Neural progenitor cell (in vitro differentiated cells): ENCODE measurements at regions not wholly inside any gene's neighbourhood (a gene's known extent, or its start where the extent isn't known, plus 50 kb on each side); places are given as distances from the start of the nearest gene placed in this dataset.

Source experiments
- DNase-seq: peaks from one replicate; pipeline ENCODE4 v3.0.0-alpha.2; 2016; ENCODE audit warnings: low spot score
- H2AFZ ChIP-seq: fragments of 200-600 bp; sonication (generic); replicated peaks from 2 replicates; pipeline ENCODE4 v1.6.1; 2016; ENCODE audit warnings: antibody characterized with exemption
- H3F3A ChIP-seq: fragments of 200-600 bp; sonication (generic); 2 replicates; pipeline ENCODE4 v1.6.1; 2016; ENCODE audit warnings: antibody characterized with exemption, low read depth
- H3K27ac ChIP-seq: fragments of 200-600 bp; sonication (generic); 2 replicates; pipeline ENCODE4 v1.5.1; 2016; ENCODE audit warnings: mild to moderate bottlenecking
- H3K27me3 ChIP-seq: fragments of 200-600 bp; sonication (generic); 2 replicates; pipeline ENCODE4 v1.6.1; 2016; ENCODE audit warnings: mild to moderate bottlenecking, moderate library complexity
- H3K36me3 ChIP-seq: fragments of 200-600 bp; sonication (generic); 2 replicates; pipeline ENCODE4 v1.5.1; 2016
- H3K4me1 ChIP-seq: fragments of 200-600 bp; sonication (generic); 2 replicates; pipeline ENCODE4 v1.6.1; 2016; ENCODE audit warnings: mixed run types
- H3K4me2 ChIP-seq: fragments of 200-600 bp; sonication (generic); 2 replicates; pipeline ENCODE4 v1.6.1; 2016
- H3K4me3 ChIP-seq: fragments of 200-600 bp; sonication (generic); 2 replicates; pipeline ENCODE4 v1.5.1; 2016
- H3K79me2 ChIP-seq: fragments of 200-600 bp; sonication (generic); 2 replicates; pipeline ENCODE4 v1.6.1; 2016; ENCODE audit warnings: low read depth
- H3K9ac ChIP-seq: fragments of 200-600 bp; sonication (generic); 2 replicates; pipeline ENCODE4 v1.6.1; 2016
- H3K9me3 ChIP-seq: fragments of 200-600 bp; sonication (generic); 2 replicates; pipeline ENCODE4 v1.5.1; 2016; ENCODE audit warnings: low read depth
- H4K20me1 ChIP-seq: fragments of 200-600 bp; sonication (generic); 2 replicates; pipeline ENCODE4 v1.6.1; 2016; ENCODE audit warnings: low read depth
- H3K27ac Mint-ChIP-seq: 3 replicates; pipeline ENCODE4 v1.8.0; 2021; ENCODE audit warnings: mixed read lengths
- H3K27me3 Mint-ChIP-seq: 2 replicates; pipeline ENCODE4 v1.8.0; 2022; ENCODE audit warnings: low read depth, mild to moderate bottlenecking, inconsistent platforms, moderate library complexity, mixed read lengths; ENCODE audit not compliant: insufficient read depth
- H3K36me3 Mint-ChIP-seq: 3 replicates; pipeline ENCODE4 v1.8.0; 2021; ENCODE audit warnings: mixed read lengths
- H3K4me1 Mint-ChIP-seq: 3 replicates; pipeline ENCODE4 v1.8.0; 2021; ENCODE audit warnings: mixed read lengths
- H3K4me3 Mint-ChIP-seq: 3 replicates; pipeline ENCODE4 v1.8.0; 2021; ENCODE audit warnings: mild to moderate bottlenecking, moderate library complexity, mixed read lengths
- H3K9me3 Mint-ChIP-seq: 3 replicates; pipeline ENCODE4 v1.8.0; 2020; ENCODE audit warnings: mixed read lengths
- CTCF ChIP-seq: fragments of 200-600 bp; sonication (generic); IDR thresholded peaks from 2 replicates; pipeline ENCODE4 v1.5.1; 2017; ENCODE audit warnings: antibody characterized with exemption, mild to moderate bottlenecking
- EZH2 ChIP-seq: fragments of 200-600 bp; sonication (generic); IDR thresholded peaks from 2 replicates; pipeline ENCODE4 v1.6.1; 2017; ENCODE audit warnings: antibody characterized with exemption, mild to moderate bottlenecking, moderate library complexity
- EZH2phosphoT487 ChIP-seq: fragments of 200-600 bp; sonication (generic); IDR thresholded peaks from 2 replicates; pipeline ENCODE4 v1.6.1; 2017; ENCODE audit warnings: antibody characterized with exemption

DNA sequence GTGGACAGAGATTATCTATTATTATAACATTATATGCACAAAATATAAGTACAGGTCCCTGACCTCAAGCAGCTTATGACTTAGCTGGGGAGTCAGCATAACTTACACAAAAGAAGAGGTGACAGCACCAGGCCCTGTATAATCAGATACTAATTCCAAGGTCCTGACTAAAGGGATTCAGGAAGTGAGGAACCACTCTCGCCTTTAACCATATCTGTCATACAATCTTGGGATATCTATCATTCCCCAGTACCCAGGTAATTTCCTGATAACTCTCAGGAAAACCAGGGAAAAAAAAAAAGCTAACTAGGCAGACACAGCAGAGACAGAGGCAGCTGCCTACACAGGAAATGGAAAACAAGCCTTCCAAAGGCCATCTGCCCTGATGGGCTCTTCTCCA, 78.5 kb upstream of the CAMK1G start:
- DNase-seq, result no peak
- TF ChIP-seq EZH2phosphoT487, result no peak
- no peak for TF ChIP-seq EZH2
- no peak for TF ChIP-seq CTCF
- H3K4me3 Mint-ChIP-seq, result no peak overlapping the region
- H3F3A ChIP-seq, result no peaks in the 10 kb centered on the region
- H2AFZ ChIP-seq, result no peak overlapping the region
- H3K36me3 ChIP-seq, result no peaks in the 10 kb centered on the region
- H3K9ac ChIP-seq, result no peak overlapping the region
- H3K4me1 Mint-ChIP-seq, result no peaks in the 10 kb centered on the region
- no peak overlapping the region for H3K27ac ChIP-seq
- no peaks in the 10 kb centered on the region for H3K27me3 Mint-ChIP-seq
- no peaks in the 10 kb centered on the region for H4K20me1 ChIP-seq
- no peak overlapping the region for H3K27ac Mint-ChIP-seq
- H3K27me3 ChIP-seq, result no peaks in the 10 kb centered on the region
- H3K9me3 Mint-ChIP-seq, result peaks cover 13% of the 10 kb centered on the region
- no peak overlapping the region for H3K4me2 ChIP-seq
- no peaks in the 10 kb centered on the region for H3K79me2 ChIP-seq
- H3K4me1 ChIP-seq, result no peaks in the 10 kb centered on the region
- H3K4me3 ChIP-seq, result no peak overlapping the region
- H3K36me3 Mint-ChIP-seq, result no peaks in the 10 kb centered on the region
- H3K9me3 ChIP-seq, result no peaks in the 10 kb centered on the region

DNA sequence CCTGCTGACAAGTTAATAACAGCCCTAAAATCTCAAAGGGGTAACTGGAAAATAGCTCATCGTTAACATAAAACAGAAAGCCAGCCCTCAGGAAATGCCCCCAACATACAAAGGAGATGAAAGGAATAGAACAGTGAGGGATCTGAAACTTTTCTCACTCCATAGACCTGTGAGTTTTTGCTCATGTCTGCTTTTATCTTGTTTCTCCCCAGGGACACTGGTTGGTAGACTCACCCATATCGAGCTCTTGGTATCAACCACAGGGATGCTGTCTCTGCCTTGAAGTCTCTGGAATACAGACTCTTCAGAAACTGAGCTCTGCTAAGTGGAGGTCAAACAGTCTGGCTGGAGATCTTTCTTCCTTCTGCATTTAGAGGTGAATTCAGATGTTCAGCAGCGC, 77.4 kb upstream of the CAMK1G start:
- H3K4me3 ChIP-seq, result no peak overlapping the region
- no peaks in the 10 kb centered on the region for H3K9me3 ChIP-seq
- H3F3A ChIP-seq, result no peaks in the 10 kb centered on the region
- H3K27ac Mint-ChIP-seq, result no peak overlapping the region
- H3K79me2 ChIP-seq, result no peaks in the 10 kb centered on the region
- no peaks in the 10 kb centered on the region for H3K27me3 Mint-ChIP-seq
- no peaks in the 10 kb centered on the region for H3K36me3 ChIP-seq
- H3K4me1 Mint-ChIP-seq, result no peaks in the 10 kb centered on the region
- no peaks in the 10 kb centered on the region for H3K27me3 ChIP-seq
- no peak for TF ChIP-seq EZH2
- TF ChIP-seq CTCF, result no peak
- TF ChIP-seq EZH2phosphoT487, result no peak
- no peaks in the 10 kb centered on the region for H3K4me1 ChIP-seq
- no peaks in the 10 kb centered on the region for H4K20me1 ChIP-seq
- H3K9me3 Mint-ChIP-seq, result peaks cover 5% of the 10 kb centered on the region
- no peak overlapping the region for H3K9ac ChIP-seq
- no peak overlapping the region for H3K27ac ChIP-seq
- H3K36me3 Mint-ChIP-seq, result no peaks in the 10 kb centered on the region
- H3K4me3 Mint-ChIP-seq, result no peak overlapping the region
- DNase-seq, result no peak
- H3K4me2 ChIP-seq, result no peak overlapping the region
- no peak overlapping the region for H2AFZ ChIP-seq

DNA sequence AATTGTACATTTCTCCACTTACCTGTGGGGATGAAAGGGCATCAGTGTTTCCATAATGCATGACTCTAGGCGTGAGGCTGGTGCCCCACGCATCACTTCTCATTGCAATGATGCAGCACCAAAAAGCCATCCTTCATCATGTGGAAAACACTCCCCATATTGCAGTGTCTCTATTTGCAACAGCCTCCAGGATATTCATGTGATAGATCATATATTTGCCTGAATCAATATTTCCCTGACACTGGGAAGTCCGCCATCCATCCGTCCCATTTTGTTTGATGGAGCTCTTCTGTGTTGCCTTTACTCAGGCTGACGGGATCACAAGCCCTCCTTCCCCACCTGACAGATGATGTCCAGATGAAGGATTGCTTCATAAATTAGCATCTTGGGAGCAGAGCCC, 74.5 kb upstream of the CAMK1G start:
- DNase-seq, result no peak
- H3K4me3 Mint-ChIP-seq, result no peak overlapping the region
- H3K4me3 ChIP-seq, result no peak overlapping the region
- H3F3A ChIP-seq, result no peaks in the 10 kb centered on the region
- no peaks in the 10 kb centered on the region for H3K9me3 ChIP-seq
- no peaks in the 10 kb centered on the region for H3K79me2 ChIP-seq
- no peak overlapping the region for H3K9ac ChIP-seq
- no peaks in the 10 kb centered on the region for H4K20me1 ChIP-seq
- no peaks in the 10 kb centered on the region for H3K27me3 Mint-ChIP-seq
- no peak overlapping the region for H2AFZ ChIP-seq
- TF ChIP-seq CTCF (no peak), EZH2 (no peak), EZH2phosphoT487 (no peak)
- no peak overlapping the region for H3K27ac Mint-ChIP-seq
- H3K9me3 Mint-ChIP-seq, result no peaks in the 10 kb centered on the region
- no peaks in the 10 kb centered on the region for H3K36me3 ChIP-seq
- H3K36me3 Mint-ChIP-seq, result no peaks in the 10 kb centered on the region
- H3K27me3 ChIP-seq, result no peaks in the 10 kb centered on the region
- H3K4me1 Mint-ChIP-seq, result no peaks in the 10 kb centered on the region
- H3K4me2 ChIP-seq, result no peak overlapping the region
- no peaks in the 10 kb centered on the region for H3K4me1 ChIP-seq
- no peak overlapping the region for H3K27ac ChIP-seq

GRCh38 chr1:209510063-209510462, 73.5 kb upstream of the CAMK1G start:
- no peak overlapping the region for H3K27ac Mint-ChIP-seq
- H3K4me3 ChIP-seq, result no peak overlapping the region
- no peaks in the 10 kb centered on the region for H3K4me1 Mint-ChIP-seq
- H3K4me3 Mint-ChIP-seq, result no peak overlapping the region
- H3K27me3 Mint-ChIP-seq, result peaks cover 4% of the 10 kb centered on the region
- no peak overlapping the region for H3K9ac ChIP-seq
- H3K79me2 ChIP-seq, result no peaks in the 10 kb centered on the region
- H2AFZ ChIP-seq, result no peak overlapping the region
- no peaks in the 10 kb centered on the region for H3K36me3 ChIP-seq
- H3K27ac ChIP-seq, result no peak overlapping the region
- no peaks in the 10 kb centered on the region for H3K4me1 ChIP-seq
- H3K27me3 ChIP-seq, result no peaks in the 10 kb centered on the region
- no peaks in the 10 kb centered on the region for H3K9me3 Mint-ChIP-seq
- H4K20me1 ChIP-seq, result no peaks in the 10 kb centered on the region
- DNase-seq, result no peak
- H3K4me2 ChIP-seq, result no peak overlapping the region
- no peaks in the 10 kb centered on the region for H3F3A ChIP-seq
- H3K9me3 ChIP-seq, result no peaks in the 10 kb centered on the region
- TF ChIP-seq CTCF, result no peak
- TF ChIP-seq EZH2phosphoT487, result no peak
- TF ChIP-seq EZH2, result no peak
- H3K36me3 Mint-ChIP-seq, result no peaks in the 10 kb centered on the region
